A549 (cell line): ENCODE measurements at regions not wholly inside any gene's neighbourhood (a gene's known extent, or its start where the extent isn't known, plus 50 kb on each side); places are given as distances from the start of the nearest gene placed in this dataset.

Experiments used
- ATAC-seq, 2 experiments: fragments of 200-7000 bp in 1 of 2; fragments of >200 bp in 1 of 2; cut with Nextera tagmentation in 1 of 2; cut with Tn5 transposase in 1 of 2; 3 replicates each; pipeline versions ENCODE4 v1.8.0 to v1.9.1; 2018 to 2020; ENCODE audit warnings: mild to moderate bottlenecking in 1 of 2, moderate library complexity in 1 of 2
- CTCF ChIA-PET: fragments of 300-600 bp; sonication (Branson Sonifier 250); formaldehyde crosslinking; extraction: SDS; loops from one replicate; lab custom pipeline; 2021; ENCODE audit warnings: antibody characterized with exemption, inconsistent platforms; lab: Yijun Ruan, JAX
- POLR2A ChIA-PET: fragments of 350-600 bp; formaldehyde crosslinking; extraction: SDS; loops from one replicate; lab custom pipeline; 2021; ENCODE audit warnings: antibody characterized with exemption, inconsistent platforms; lab: Yijun Ruan, JAX
- DNase-seq, 2 experiments: peaks; one replicate each; pipeline versions ENCODE4 v3.0.0 to v3.0.0-alpha.2; 2011 to 2016; ENCODE audit warnings: low read depth in 1 of 2, low spot score in 1 of 2
- FAIRE-seq: peaks from 2 replicates; lab custom pipeline; 2011; peaks lifted over from hg19 to GRCh38; lab: Jason Lieb, UNC
- H3K27ac ChIP-seq, 2 experiments: fragments of >200 bp; sonication (Bioruptor Twin); formaldehyde crosslinking; 3 replicates each; pipeline ENCODE4 v1.5.1; 2016 to 2017
- H3K4me1 ChIP-seq: fragments of >200 bp; sonication (Bioruptor Twin); formaldehyde crosslinking; 3 replicates; pipeline ENCODE4 v1.6.1; 2016
- H3K4me2 ChIP-seq: fragments of >200 bp; sonication (Bioruptor Twin); formaldehyde crosslinking; 3 replicates; pipeline ENCODE4 v1.6.1; 2016
- H3K4me3 ChIP-seq: fragments of >200 bp; sonication (Bioruptor Twin); formaldehyde crosslinking; 3 replicates; pipeline ENCODE4 v1.5.1; 2016
- H3K9me3 ChIP-seq: fragments of >200 bp; sonication (Bioruptor Twin); formaldehyde crosslinking; 3 replicates; pipeline ENCODE4 v1.6.1; 2016
- BCL3 ChIP-seq: fragments of >200 bp; sonication (Bioruptor Twin); formaldehyde crosslinking; IDR thresholded peaks from 3 replicates; pipeline ENCODE4 v1.6.1; 2016
- CBX2 ChIP-seq: fragments of 200-600 bp; sonication (generic); IDR thresholded peaks from 2 replicates; pipeline ENCODE4 v1.6.1; 2016; ENCODE audit warnings: low read depth, mild to moderate bottlenecking, borderline replicate concordance
- CEBPB ChIP-seq, 2 experiments: fragments of >200 bp in 1 of 2; sonication (Bioruptor Twin) in 1 of 2; formaldehyde crosslinking in 1 of 2; IDR thresholded peaks; 2 replicates each; pipeline ENCODE4 v1.6.1; 2012 to 2016
- CHD2 ChIP-seq: fragments of 150-350 bp; IDR thresholded peaks from 2 replicates; pipeline ENCODE4 v1.6.1; 2014; ENCODE audit warnings: low read length; ENCODE audit not compliant: partially characterized antibody
- ELK1 ChIP-seq: fragments of 150-350 bp; IDR thresholded peaks from 2 replicates; pipeline ENCODE4 v1.6.1; 2014; ENCODE audit warnings: low read depth, mild to moderate bottlenecking, low read length
- EP300 ChIP-seq, 2 experiments: fragments of >200 bp; sonication (Bioruptor Twin); formaldehyde crosslinking; IDR thresholded peaks; 2 replicates in 1 of 2; 3 replicates in 1 of 2; pipeline ENCODE4 v1.6.1; 2016 to 2017
- ESRRA ChIP-seq: fragments of 150-350 bp; IDR thresholded peaks from 2 replicates; pipeline ENCODE4 v1.6.1; 2014; ENCODE audit warnings: mild to moderate bottlenecking, low read length, borderline replicate concordance
- FOSB ChIP-seq: fragments of 250-450 bp; sonication (Bioruptor Pico); IDR thresholded peaks from 2 replicates; pipeline ENCODE4 v1.5.0; 2020; ENCODE audit warnings: mild to moderate bottlenecking, moderate library complexity
- FOSL2 ChIP-seq, 2 experiments: fragments of 450-650 bp in 1 of 2; fragments of >200 bp in 1 of 2; sonication (Bioruptor Twin) in 1 of 2; formaldehyde crosslinking; IDR thresholded peaks; 2 replicates each; pipeline versions ENCODE4 v1.5.0 to v1.6.1; 2016 to 2020; ENCODE audit warnings: mild to moderate bottlenecking in 1 of 2, moderate library complexity in 1 of 2
- GATA3 ChIP-seq: IDR thresholded peaks from 2 replicates; pipeline ENCODE4 v1.6.1; 2012; ENCODE audit warnings: borderline replicate concordance
- HMGXB4 ChIP-seq: fragments of 250-450 bp; sonication (Bioruptor Pico); IDR thresholded peaks from 2 replicates; pipeline ENCODE4 v1.5.0; 2021; ENCODE audit warnings: mild to moderate bottlenecking, moderate library complexity, borderline replicate concordance
- JUN ChIP-seq, 2 experiments: fragments of >200 bp; sonication (Bioruptor Twin); formaldehyde crosslinking; IDR thresholded peaks; 2 replicates in 1 of 2; 3 replicates in 1 of 2; pipeline ENCODE4 v1.6.1; 2016 to 2017
- JUNB ChIP-seq: fragments of >200 bp; sonication (Bioruptor Twin); formaldehyde crosslinking; IDR thresholded peaks from 2 replicates; pipeline ENCODE4 v1.6.1; 2016
- MAFK ChIP-seq: fragments of 450-650 bp; IDR thresholded peaks from 2 replicates; pipeline ENCODE4 v1.6.1; 2014; ENCODE audit not compliant: partially characterized antibody
- MAX ChIP-seq: IDR thresholded peaks from 2 replicates; pipeline ENCODE4 v1.6.1; 2012
- MYC ChIP-seq: IDR thresholded peaks from 2 replicates; pipeline ENCODE4 v1.6.1; 2012; ENCODE audit warnings: mild to moderate bottlenecking, inconsistent platforms, low read length, improper control_type of control experiment, borderline replicate concordance
- NFE2L2 ChIP-seq: fragments of 150-350 bp; conservative IDR thresholded peaks from 2 replicates; pipeline ENCODE4 v1.6.1; 2014; ENCODE audit warnings: low read length
- NPAS2 ChIP-seq: fragments of 250-450 bp; sonication (Bioruptor Pico); IDR thresholded peaks from 2 replicates; pipeline ENCODE4 v1.8.0; 2022; ENCODE audit warnings: mild to moderate bottlenecking, moderate library complexity, borderline replicate concordance
- PHF8 ChIP-seq: fragments of 200-600 bp; sonication (generic); IDR thresholded peaks from 2 replicates; pipeline ENCODE4 v1.6.1; 2016; ENCODE audit warnings: low read depth, mild to moderate bottlenecking, antibody characterized with exemption, moderate library complexity, borderline replicate concordance
- RAD21 ChIP-seq, 2 experiments: fragments of >200 bp in 1 of 2; sonication (Bioruptor Twin) in 1 of 2; formaldehyde crosslinking in 1 of 2; IDR thresholded peaks in 1 of 2; conservative IDR thresholded peaks in 1 of 2; 2 replicates in 1 of 2; 3 replicates in 1 of 2; pipeline ENCODE4 v1.6.1; 2012 to 2018; ENCODE audit warnings: inconsistent platforms in 1 of 2
- RNF2 ChIP-seq: fragments of 200-600 bp; sonication (generic); IDR thresholded peaks from 2 replicates; pipeline ENCODE4 v1.6.1; 2016; ENCODE audit warnings: low read depth, mild to moderate bottlenecking, antibody characterized with exemption, moderate library complexity, borderline replicate concordance
- TP53 ChIP-seq: fragments of 250-450 bp; sonication (Bioruptor Pico); IDR thresholded peaks from 2 replicates; pipeline ENCODE4 v1.5.0; 2021; ENCODE audit warnings: mild to moderate bottlenecking, moderate library complexity
- ZSCAN20 ChIP-seq: fragments of 250-450 bp; sonication (Bioruptor Pico); IDR thresholded peaks from 2 replicates; pipeline ENCODE4 v1.8.0; 2022; ENCODE audit warnings: mild to moderate bottlenecking, moderate library complexity
- WGBS: methylation state at CpG from one replicate; pipeline ENCODE4 v1.1.6; 2017; ENCODE audit errors: missing lambda C conversion rate; 5-methylcytosine and 5-hydroxymethylcytosine counted together

- DNase-seq = peak; percentile 67 to 71
- TF ChIP-seq MYC (no peak), CEBPB (IDR thresholded peaks at IDR 0.05) (peak in 1 of 2 experiments; percentile 20; a peak in 1 of 4 replicates), ELK1 (no peak), ESRRA (no peak), RNF2 (no peak), MAX (no peak; the same call in none of the 2 replicates), JUN (IDR thresholded peaks at IDR 0.05) (peak in 1 of 2 experiments; percentile 17; a peak in 1 of 5 replicates), FOSB (CRISPR knock-in tag) (no peak), ZSCAN20 (CRISPR knock-in tag) (no peak), TP53 (CRISPR knock-in tag) (no peak), CBX2 (no peak), RAD21 (conservative IDR thresholded peaks at IDR 0.05 in 1 of 2, IDR thresholded peaks at IDR 0.05 in 1 of 2) (peak in 1 of 2 experiments; percentile 34; a peak in 1 of 5 replicates), GATA3 (peak; percentile 65), FOSL2 (IDR thresholded peaks at IDR 0.05) (no peak), FOSL2 (CRISPR knock-in tag; IDR thresholded peaks at IDR 0.05) (peak; percentile 10; the same call in 1 of the 2 replicates), HMGXB4 (CRISPR knock-in tag) (no peak), JUNB (peak; percentile 59), EP300 (IDR thresholded peaks at IDR 0.05) (peak in 1 of 2 experiments; percentile 62; a peak in 1 of 5 replicates), MAFK (peak; percentile 22), NPAS2 (CRISPR knock-in tag) (no peak), NFE2L2 (no peak), CHD2 (no peak), PHF8 (no peak), BCL3 (no peak)
- 18% methylated on average over 12 of the region's 12 CpGs for WGBS
- Histone ChIP-seq H3K4me1 (peaks cover 42% of the 10 kb centered on the region), H3K4me2 (peak overlapping the region; percentile 66), H3K4me3 (no peak overlapping the region), H3K27ac (peak overlapping the region; percentile 72 to 80), H3K9me3 (peaks cover 2% of the 10 kb centered on the region; the same call in 1 of the 3 replicates)
- ChIA-PET CTCF (no interaction called here), POLR2A (no interaction called here)
- ATAC-seq = peak; percentile 84 to 86
- peak; percentile 56 for FAIRE-seq
Observed at GRCh38 chr5:56358703-56359681, 125.9 kb upstream of the ANKRD55 start.
